T-helper 1 cell treated with Interleukin-12 subunit alpha and Interleukin-12 subunit beta and Interleukin-4 antibody, amounts not matched to agents 30 μg/mL and 1 μg/mL, for 36 hours (primary cell): ENCODE measurements at regions not wholly inside any gene's neighbourhood (a gene's known extent, or its start where the extent isn't known, plus 50 kb on each side); places are given as distances from the start of the nearest gene placed in this dataset.

Experiments used
- H3K27ac Mint-ChIP-seq: one replicate; pipeline ENCODE4 v1.8.0; 2021; ENCODE audit warnings: mild to moderate bottlenecking, mixed read lengths
- H3K27me3 Mint-ChIP-seq: one replicate; pipeline ENCODE4 v1.8.0; 2021; ENCODE audit warnings: low read depth, mixed read lengths
- H3K36me3 Mint-ChIP-seq: one replicate; pipeline ENCODE4 v1.8.0; 2021; ENCODE audit warnings: low read depth, mixed read lengths
- H3K4me1 Mint-ChIP-seq: one replicate; pipeline ENCODE4 v1.8.0; 2021; ENCODE audit warnings: low read depth, mixed read lengths
- H3K4me3 Mint-ChIP-seq: one replicate; pipeline ENCODE4 v1.8.0; 2021; ENCODE audit warnings: mild to moderate bottlenecking, moderate library complexity, mixed read lengths
- H3K9me3 Mint-ChIP-seq: one replicate; pipeline ENCODE4 v1.8.0; 2021; ENCODE audit warnings: mixed read lengths

GRCh38 chr2:234631646-234632514, 135.0 kb upstream of the ARL4C start:
- Mint-ChIP-seq H3K27ac (no peak overlapping the region), H3K36me3 (no peaks in the 10 kb centered on the region), H3K9me3 (no peaks in the 10 kb centered on the region), H3K4me3 (no peak overlapping the region), H3K4me1 (no peaks in the 10 kb centered on the region), H3K27me3 (peaks cover 5% of the 10 kb centered on the region)

- Mint-ChIP-seq H3K4me1 (no peaks in the 10 kb centered on the region), H3K9me3 (no peaks in the 10 kb centered on the region), H3K27me3 (peaks cover 5% of the 10 kb centered on the region), H3K27ac (no peak overlapping the region), H3K4me3 (no peak overlapping the region), H3K36me3 (no peaks in the 10 kb centered on the region)
Measured at GRCh38 chr2:234630801-234631261, 133.9 kb upstream of the ARL4C start.

GRCh38 chr2:234629596-234629995, 132.7 kb upstream of the ARL4C start:
- no peaks in the 10 kb centered on the region for H3K9me3 Mint-ChIP-seq
- H3K36me3 Mint-ChIP-seq, result no peaks in the 10 kb centered on the region
- H3K27ac Mint-ChIP-seq, result no peak overlapping the region
- H3K4me1 Mint-ChIP-seq, result no peaks in the 10 kb centered on the region
- H3K27me3 Mint-ChIP-seq, result peaks cover 5% of the 10 kb centered on the region
- H3K4me3 Mint-ChIP-seq, result no peak overlapping the region

- Mint-ChIP-seq H3K27me3 (peaks cover 5% of the 10 kb centered on the region), H3K9me3 (no peaks in the 10 kb centered on the region), H3K36me3 (no peaks in the 10 kb centered on the region), H3K4me1 (no peaks in the 10 kb centered on the region), H3K27ac (no peak overlapping the region), H3K4me3 (no peak overlapping the region)
Measured at GRCh38 chr2:234628953-234629352, 132.1 kb upstream of the ARL4C start.

- H3K36me3 Mint-ChIP-seq, result no peaks in the 10 kb centered on the region
- no peak overlapping the region for H3K27ac Mint-ChIP-seq
- no peaks in the 10 kb centered on the region for H3K9me3 Mint-ChIP-seq
- no peak overlapping the region for H3K4me3 Mint-ChIP-seq
- peaks cover 5% of the 10 kb centered on the region for H3K27me3 Mint-ChIP-seq
- H3K4me1 Mint-ChIP-seq, result no peaks in the 10 kb centered on the region
Measured at GRCh38 chr2:234627308-234627707, 130.4 kb upstream of the ARL4C start.

GRCh38 chr2:234626566-234627130, 129.8 kb upstream of the ARL4C start:
- H3K36me3 Mint-ChIP-seq, result no peaks in the 10 kb centered on the region
- H3K9me3 Mint-ChIP-seq, result no peaks in the 10 kb centered on the region
- H3K27me3 Mint-ChIP-seq, result peaks cover 5% of the 10 kb centered on the region
- no peak overlapping the region for H3K4me3 Mint-ChIP-seq
- no peak overlapping the region for H3K27ac Mint-ChIP-seq
- no peaks in the 10 kb centered on the region for H3K4me1 Mint-ChIP-seq

- H3K4me1 Mint-ChIP-seq, result no peaks in the 10 kb centered on the region
- no peaks in the 10 kb centered on the region for H3K9me3 Mint-ChIP-seq
- no peak overlapping the region for H3K27ac Mint-ChIP-seq
- no peaks in the 10 kb centered on the region for H3K36me3 Mint-ChIP-seq
- no peak overlapping the region for H3K4me3 Mint-ChIP-seq
- H3K27me3 Mint-ChIP-seq, result peaks cover 5% of the 10 kb centered on the region
Measured at GRCh38 chr2:234625626-234626250, 128.9 kb upstream of the ARL4C start.

- no peaks in the 10 kb centered on the region for H3K36me3 Mint-ChIP-seq
- peaks cover 6% of the 10 kb centered on the region for H3K4me1 Mint-ChIP-seq
- no peak overlapping the region for H3K4me3 Mint-ChIP-seq
- H3K27ac Mint-ChIP-seq, result no peak overlapping the region
- H3K9me3 Mint-ChIP-seq, result no peaks in the 10 kb centered on the region
- H3K27me3 Mint-ChIP-seq, result peaks cover 5% of the 10 kb centered on the region
Measured at GRCh38 chr2:234623521-234623991, 126.7 kb upstream of the ARL4C start.

- Mint-ChIP-seq H3K36me3 (no peaks in the 10 kb centered on the region), H3K27ac (no peak overlapping the region), H3K4me3 (no peak overlapping the region), H3K4me1 (peaks cover 6% of the 10 kb centered on the region), H3K27me3 (peaks cover 5% of the 10 kb centered on the region), H3K9me3 (no peaks in the 10 kb centered on the region)
Measured at GRCh38 chr2:234621120-234621519, 124.2 kb upstream of the ARL4C start.

- no peaks in the 10 kb centered on the region for H3K36me3 Mint-ChIP-seq
- H3K27ac Mint-ChIP-seq, result no peak overlapping the region
- peaks cover 6% of the 10 kb centered on the region for H3K4me1 Mint-ChIP-seq
- H3K9me3 Mint-ChIP-seq, result no peaks in the 10 kb centered on the region
- no peak overlapping the region for H3K4me3 Mint-ChIP-seq
- H3K27me3 Mint-ChIP-seq, result peaks cover 5% of the 10 kb centered on the region
Measured at GRCh38 chr2:234620018-234620417, 123.1 kb upstream of the ARL4C start.

GRCh38 chr2:234615643-234616356, 118.9 kb upstream of the ARL4C start:
- Mint-ChIP-seq H3K9me3 (no peaks in the 10 kb centered on the region), H3K27ac (no peak overlapping the region), H3K4me1 (peaks cover 6% of the 10 kb centered on the region), H3K27me3 (peaks cover 14% of the 10 kb centered on the region), H3K4me3 (no peak overlapping the region), H3K36me3 (no peaks in the 10 kb centered on the region)

GRCh38 chr2:234611209-234611608, 114.3 kb upstream of the ARL4C start:
- Mint-ChIP-seq H3K27me3 (peaks cover 11% of the 10 kb centered on the region), H3K9me3 (no peaks in the 10 kb centered on the region), H3K4me1 (no peaks in the 10 kb centered on the region), H3K36me3 (no peaks in the 10 kb centered on the region), H3K4me3 (no peak overlapping the region), H3K27ac (no peak overlapping the region)

- Mint-ChIP-seq H3K9me3 (no peaks in the 10 kb centered on the region), H3K4me1 (no peaks in the 10 kb centered on the region), H3K27me3 (peaks cover 11% of the 10 kb centered on the region), H3K36me3 (no peaks in the 10 kb centered on the region), H3K27ac (no peak overlapping the region), H3K4me3 (no peak overlapping the region)
Measured at GRCh38 chr2:234608946-234609345, 112.1 kb upstream of the ARL4C start.

GRCh38 chr2:234607691-234608090, 110.8 kb upstream of the ARL4C start:
- no peak overlapping the region for H3K4me3 Mint-ChIP-seq
- H3K4me1 Mint-ChIP-seq, result no peaks in the 10 kb centered on the region
- no peaks in the 10 kb centered on the region for H3K9me3 Mint-ChIP-seq
- H3K27ac Mint-ChIP-seq, result no peak overlapping the region
- peaks cover 11% of the 10 kb centered on the region for H3K27me3 Mint-ChIP-seq
- H3K36me3 Mint-ChIP-seq, result no peaks in the 10 kb centered on the region
